Activated CD8-positive, alpha-beta memory T cell treated with anti-CD3 and anti-CD28 coated beads, Interleukin-2, amount 50 U/mL, for 48 hours (primary cell): ENCODE measurements at regions not wholly inside any gene's neighbourhood (a gene's known extent, or its start where the extent isn't known, plus 50 kb on each side); places are given as distances from the start of the nearest gene placed in this dataset.

Experiments
- DNase-seq: peaks from one replicate; pipeline ENCODE4 v3.0.0-alpha.2; 2020

GRCh38 chr18:57869221-57869620, 66.1 kb upstream of the ATP8B1 start:
- no peak for DNase-seq

- no peak for DNase-seq
Measured at GRCh38 chr18:57866355-57866754, 63.2 kb upstream of the ATP8B1 start.

- DNase-seq, result no peak
Measured at GRCh38 chr18:57864615-57865121, 61.6 kb upstream of the ATP8B1 start.

DNA sequence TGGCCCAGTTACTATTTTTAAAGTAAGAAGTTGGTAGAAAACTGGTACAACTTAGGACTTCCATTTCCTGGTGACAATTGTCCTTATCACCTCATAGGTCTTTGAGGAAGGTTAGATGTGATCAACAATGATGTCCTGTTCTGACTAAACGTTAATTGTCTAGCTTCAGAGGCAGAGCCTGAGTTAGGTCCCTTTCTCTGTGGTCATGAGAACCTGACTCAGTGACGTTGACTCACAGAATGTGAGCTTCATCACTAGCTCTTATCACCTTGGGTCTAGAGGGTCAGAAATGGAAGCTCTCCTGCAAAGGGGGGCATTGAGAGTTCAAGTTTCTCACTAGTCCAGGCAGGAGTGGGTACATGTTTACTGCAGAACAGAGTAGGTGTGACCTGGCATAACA, 60.6 kb upstream of the ATP8B1 start:
- no peak for DNase-seq

GRCh38 chr18:57859314-57859713, 56.2 kb upstream of the ATP8B1 start:
- DNase-seq, result no peak

DNA sequence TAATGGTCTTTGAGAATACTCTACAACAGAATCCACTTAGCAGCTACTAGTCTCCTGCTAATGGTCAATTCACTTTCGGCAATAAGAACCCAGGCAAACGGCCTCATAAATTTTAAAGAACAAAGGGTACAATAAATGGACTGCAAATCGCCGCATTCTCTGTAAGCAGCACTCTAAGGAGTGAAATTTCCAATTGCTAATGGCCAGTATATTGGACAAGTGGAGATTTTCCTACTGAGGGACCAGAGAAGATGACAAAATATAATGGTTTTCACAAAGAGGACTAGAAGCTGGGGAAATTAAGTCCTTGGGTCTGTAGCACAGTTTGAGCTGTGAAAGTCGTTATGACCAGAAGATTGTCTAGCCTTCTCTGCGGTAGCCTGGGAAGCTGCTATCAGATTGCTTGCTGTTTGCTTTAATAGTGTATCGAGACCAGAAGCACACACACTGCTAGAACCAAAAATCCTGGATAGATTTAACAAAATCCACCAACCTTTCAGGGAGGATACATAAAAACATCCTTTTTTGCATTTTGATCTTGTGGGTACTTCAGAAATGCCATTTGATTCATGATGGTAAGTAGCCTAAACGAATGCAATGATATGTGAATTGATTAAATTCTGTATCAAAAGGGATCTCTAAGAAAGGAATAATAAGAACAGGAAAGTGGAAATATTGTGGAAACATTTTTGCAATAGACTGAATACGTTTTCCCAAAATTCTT, 53.6 kb upstream of the ATP8B1 start:
- DNase-seq, result no peak

DNA sequence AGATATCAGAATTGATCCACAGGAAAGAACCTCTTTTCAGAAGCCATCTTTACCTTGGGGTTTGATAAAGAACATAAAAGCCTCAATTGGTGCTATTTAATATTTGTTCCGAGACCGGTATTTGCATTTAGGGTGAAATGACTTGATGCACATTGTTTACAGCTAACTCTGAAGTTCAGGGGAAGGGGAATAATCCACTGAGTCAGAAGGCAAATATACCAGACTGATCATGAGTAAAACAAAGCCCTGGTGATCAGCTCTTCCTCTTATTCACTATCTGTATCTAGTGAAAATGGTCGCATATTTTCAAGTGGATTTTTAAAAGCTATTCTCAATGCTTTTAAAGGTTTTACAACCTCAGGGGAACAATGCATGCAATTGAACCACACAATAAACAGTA, 53.0 kb upstream of the ATP8B1 start:
- DNase-seq, result no peak

DNA sequence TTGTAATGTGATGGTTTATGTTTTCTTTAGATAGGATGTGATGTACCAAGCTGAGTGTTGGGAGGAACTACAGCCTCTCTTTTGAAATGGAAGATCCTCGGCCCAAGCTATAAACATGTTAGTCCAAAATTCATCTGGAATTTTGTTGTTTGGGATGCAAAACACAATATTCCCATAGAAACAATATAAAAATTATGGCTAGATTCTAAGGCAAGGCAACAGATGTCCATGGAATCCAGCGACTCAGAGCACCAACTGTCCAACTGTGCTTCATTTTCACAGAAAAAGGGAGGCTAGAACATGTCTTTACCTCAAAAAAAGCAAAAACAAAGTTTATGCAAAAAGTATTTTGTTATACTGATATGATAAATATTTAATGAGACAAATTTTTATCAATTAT, 52.4 kb upstream of the ATP8B1 start:
- no peak for DNase-seq

DNA sequence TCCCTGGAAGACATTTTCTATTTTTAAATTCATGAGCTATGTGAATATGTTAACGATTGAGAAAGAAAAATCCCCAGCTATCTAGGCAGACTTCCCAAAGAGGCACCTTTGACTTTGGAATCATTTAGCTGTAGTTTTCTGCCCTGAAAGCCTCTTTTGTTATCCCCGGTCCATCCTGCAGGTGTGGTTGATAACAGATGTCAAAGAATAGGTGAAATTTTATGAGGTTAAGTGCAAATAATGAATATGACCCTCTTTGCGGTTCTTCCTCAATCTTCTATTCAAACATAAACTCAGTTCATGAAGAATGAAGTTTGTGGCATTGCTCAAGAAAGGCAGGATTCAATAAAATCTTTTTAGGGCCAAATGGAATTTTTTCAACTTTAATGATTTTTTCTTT, 51.6 kb upstream of the ATP8B1 start:
- DNase-seq, result no peak

DNA sequence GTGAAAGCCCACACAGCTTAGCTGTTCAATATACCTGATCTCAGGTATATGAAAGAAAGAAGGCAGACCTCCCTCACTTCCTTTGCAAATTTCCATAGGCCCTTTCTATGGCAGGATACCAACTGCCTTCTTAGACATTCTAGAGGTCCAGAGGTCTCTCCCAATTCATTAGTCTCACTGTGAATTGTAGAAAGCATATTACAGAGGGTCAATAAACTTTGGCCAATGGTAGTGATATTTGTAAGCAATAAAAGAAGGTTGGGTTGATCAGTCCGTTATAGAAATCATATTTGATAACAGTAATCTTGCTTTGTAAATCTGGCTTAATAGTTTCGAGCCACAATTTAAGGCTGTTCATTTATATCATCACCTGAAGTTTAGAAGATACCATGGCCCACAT, 50.7 kb upstream of the ATP8B1 start:
- DNase-seq, result no peak

- no peak for DNase-seq
Measured at GRCh38 chr18:57853133-57853532, 50.0 kb upstream of the ATP8B1 start.
